Suppressor macrophage treated with lipopolysaccharide for 4 hours (primary cell): ENCODE measurements at regions not wholly inside any gene's neighbourhood (a gene's known extent, or its start where the extent isn't known, plus 50 kb on each side); places are given as distances from the start of the nearest gene placed in this dataset.
A peak's percentile ranks its signal among the peaks of the same experiment; 100 is the strongest.

Source experiments
- DNase-seq: peaks from one replicate; pipeline ENCODE4 v3.0.0-alpha.2; 2020

- no peak for DNase-seq
These were observed 84.8 kb upstream of the RNF217 start for GRCh38 chr6:124877468-124877867.

GRCh38 chr6:124879110-124879991 lies 82.9 kb upstream of the RNF217 start:
- no peak for DNase-seq

GRCh38 chr6:124879992-124880355 lies 82.3 kb upstream of the RNF217 start:
- no peak for DNase-seq

- DNase-seq = no peak
These were observed 80.2 kb upstream of the RNF217 start for GRCh38 chr6:124881898-124882578.

GRCh38 chr6:124882579-124883393 lies 79.5 kb upstream of the RNF217 start:
- DNase-seq = peak; percentile 62

- no peak for DNase-seq
These were observed 77.1 kb upstream of the RNF217 start for GRCh38 chr6:124885171-124885570.

GRCh38 chr6:124887872-124888580 lies 74.2 kb upstream of the RNF217 start:
- DNase-seq = no peak

GRCh38 chr6:124888581-124889371 lies 73.5 kb upstream of the RNF217 start:
- peak; percentile 68 for DNase-seq

- DNase-seq = no peak
These were observed 61.2 kb upstream of the RNF217 start for GRCh38 chr6:124901084-124901483.

- DNase-seq = no peak
These were observed 58.4 kb upstream of the RNF217 start for GRCh38 chr6:124903797-124904196.

GRCh38 chr6:124907596-124907995 lies 54.6 kb upstream of the RNF217 start:
- DNase-seq = no peak
